ENCODE measurements at regions not wholly inside any gene's neighbourhood (a gene's known extent, or its start where the extent isn't known, plus 50 kb on each side); places are given as distances from the start of the nearest gene placed in this dataset.

DNA sequence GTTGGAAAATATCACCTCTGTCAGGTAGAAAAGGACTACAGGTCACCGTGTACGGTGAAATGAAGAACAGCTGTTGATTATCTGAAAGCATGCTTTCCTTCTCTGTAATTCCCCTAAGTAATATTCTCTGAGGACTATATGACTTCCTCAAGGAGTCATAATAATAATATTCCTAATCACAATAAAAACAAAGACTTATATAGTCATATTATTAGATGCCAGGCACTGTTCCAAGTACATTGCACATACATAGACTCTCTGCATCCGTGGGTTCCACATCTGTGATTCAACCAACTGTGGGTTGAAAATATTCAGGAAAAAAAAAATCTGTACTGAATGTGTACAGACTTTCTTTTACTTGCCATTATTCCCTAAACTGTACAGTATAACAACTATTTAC lies 512.4 kb upstream of the ID2 start:
- TF ChIP-seq, protein P1, sequence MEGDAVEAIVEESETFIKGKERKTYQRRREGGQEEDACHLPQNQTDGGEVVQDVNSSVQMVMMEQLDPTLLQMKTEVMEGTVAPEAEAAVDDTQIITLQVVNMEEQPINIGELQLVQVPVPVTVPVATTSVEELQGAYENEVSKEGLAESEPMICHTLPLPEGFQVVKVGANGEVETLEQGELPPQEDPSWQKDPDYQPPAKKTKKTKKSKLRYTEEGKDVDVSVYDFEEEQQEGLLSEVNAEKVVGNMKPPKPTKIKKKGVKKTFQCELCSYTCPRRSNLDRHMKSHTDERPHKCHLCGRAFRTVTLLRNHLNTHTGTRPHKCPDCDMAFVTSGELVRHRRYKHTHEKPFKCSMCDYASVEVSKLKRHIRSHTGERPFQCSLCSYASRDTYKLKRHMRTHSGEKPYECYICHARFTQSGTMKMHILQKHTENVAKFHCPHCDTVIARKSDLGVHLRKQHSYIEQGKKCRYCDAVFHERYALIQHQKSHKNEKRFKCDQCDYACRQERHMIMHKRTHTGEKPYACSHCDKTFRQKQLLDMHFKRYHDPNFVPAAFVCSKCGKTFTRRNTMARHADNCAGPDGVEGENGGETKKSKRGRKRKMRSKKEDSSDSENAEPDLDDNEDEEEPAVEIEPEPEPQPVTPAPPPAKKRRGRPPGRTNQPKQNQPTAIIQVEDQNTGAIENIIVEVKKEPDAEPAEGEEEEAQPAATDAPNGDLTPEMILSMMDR (IDR thresholded peaks at IDR 0.05) = no peak
- no peak for TF ChIP-seq EP300 (IDR thresholded peaks at IDR 0.05)
- TF ChIP-seq POLR2AphosphoS5 (IDR thresholded peaks at IDR 0.05) = no peak
